ENCODE measurements at regions not wholly inside any gene's neighbourhood (a gene's known extent, or its start where the extent isn't known, plus 50 kb on each side); places are given as distances from the start of the nearest gene placed in this dataset.

DNA sequence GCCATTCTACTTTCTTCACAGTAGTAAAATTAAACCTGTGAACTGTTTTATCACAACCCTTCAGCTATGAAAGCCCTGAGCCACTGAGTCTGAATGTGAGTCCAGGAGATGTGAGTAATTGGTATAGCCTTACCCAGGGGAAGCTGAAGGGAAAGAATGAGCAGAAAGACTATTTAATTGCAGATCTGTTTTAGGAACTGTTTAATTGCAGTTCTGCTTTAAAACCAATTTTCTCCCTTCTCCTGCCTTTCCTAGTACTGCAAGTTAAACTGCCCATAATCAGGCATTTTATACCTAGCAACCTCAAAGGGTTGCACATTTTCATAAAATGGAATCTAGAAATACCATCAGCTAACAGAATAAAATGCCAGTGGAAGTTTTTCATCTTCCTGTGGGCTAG lies 476.7 kb downstream of the OCA2 start:
- Histone ChIP-seq H2AFZ (ENCODE audit: low read depth, low read length) (no peak overlapping the region), H3K27ac (ENCODE audit: low read length, poor library complexity, severe bottlenecking) (no peak overlapping the region), H3K4me2 (ENCODE audit: low read length, poor library complexity, severe bottlenecking) (no peak overlapping the region), H2BK120ac (ENCODE audit: low read depth, low read length) (no peak overlapping the region), H2AK5ac (ENCODE audit: low read length, severe bottlenecking) (no peak overlapping the region), H2BK15ac (ENCODE audit: low read depth, poor library complexity, severe bottlenecking) (no peak overlapping the region), H3K18ac (ENCODE audit: low read depth in 1 of 2, low read length in 2 of 2) (no peak overlapping the region), H2BK5ac (ENCODE audit: low read depth, low read length, poor library complexity, severe bottlenecking) (no peak overlapping the region), H4K91ac (ENCODE audit: low read length) (no peak overlapping the region), H3K4ac (ENCODE audit: low read depth in 1 of 2, low read length in 2 of 2) (no peak overlapping the region), H3K27me3 (ENCODE audit: control insufficient read depth in 1 of 2, insufficient read depth in 1 of 2, low read length in 2 of 2) (no peaks in the 10 kb centered on the region), H3K9me3 (ENCODE audit: control insufficient read depth, low read length) (peaks cover 39% of the 10 kb centered on the region), H3K23ac (ENCODE audit: low read length in 2 of 2) (no peak overlapping the region), H3K4me3 (ENCODE audit: insufficient read depth in 1 of 2, low read depth in 1 of 2, low read length in 2 of 2) (no peak overlapping the region), H3K36me3 (ENCODE audit: control insufficient read depth in 1 of 2, insufficient read depth in 2 of 2, low read depth in 1 of 2, low read length in 2 of 2) (no peaks in the 10 kb centered on the region), H3K14ac (ENCODE audit: low read length in 2 of 2) (no peak overlapping the region), H2BK12ac (ENCODE audit: low read length in 2 of 2) (no peak overlapping the region), H3K79me1 (replicated peaks; ENCODE audit: low read length, poor library complexity, severe bottlenecking) (no peaks in the 10 kb centered on the region), H4K8ac (ENCODE audit: low read length) (no peak overlapping the region), H3K9ac (ENCODE audit: low read length) (no peak overlapping the region), H3K4me1 (ENCODE audit: control insufficient read depth, insufficient read depth, low read depth, low read length) (no peaks in the 10 kb centered on the region)
- no peak for DNase-seq

GRCh38 chr15:27619204-27619603 lies 479.9 kb downstream of the OCA2 start:
- no peak for DNase-seq
- H3K4me1 ChIP-seq (ENCODE audit: control insufficient read depth, insufficient read depth, low read depth, low read length), result no peaks in the 10 kb centered on the region
- H3K18ac ChIP-seq (ENCODE audit: low read depth in 1 of 2, low read length in 2 of 2), result no peak overlapping the region
- H3K4me2 ChIP-seq (ENCODE audit: low read length, poor library complexity, severe bottlenecking), result no peak overlapping the region
- no peak overlapping the region for H3K4me3 ChIP-seq (ENCODE audit: insufficient read depth in 1 of 2, low read depth in 1 of 2, low read length in 2 of 2)
- no peak overlapping the region for H4K8ac ChIP-seq (ENCODE audit: low read length)
- no peak overlapping the region for H2BK12ac ChIP-seq (ENCODE audit: low read length in 2 of 2)
- no peak overlapping the region for H3K9ac ChIP-seq (ENCODE audit: low read length)
- H3K27me3 ChIP-seq (ENCODE audit: control insufficient read depth in 1 of 2, insufficient read depth in 1 of 2, low read length in 2 of 2), result no peaks in the 10 kb centered on the region
- H2AK5ac ChIP-seq (ENCODE audit: low read length, severe bottlenecking), result no peak overlapping the region
- H2BK15ac ChIP-seq (ENCODE audit: low read depth, poor library complexity, severe bottlenecking), result no peak overlapping the region
- H3K79me1 ChIP-seq (replicated peaks; ENCODE audit: low read length, poor library complexity, severe bottlenecking), result no peaks in the 10 kb centered on the region
- no peak overlapping the region for H4K91ac ChIP-seq (ENCODE audit: low read length)
- WGBS, result 73% methylated on average over 8 of the region's 8 CpGs
- H3K14ac ChIP-seq (ENCODE audit: low read length in 2 of 2), result no peak overlapping the region
- no peak overlapping the region for H2BK120ac ChIP-seq (ENCODE audit: low read depth, low read length)
- H3K36me3 ChIP-seq (ENCODE audit: control insufficient read depth in 1 of 2, insufficient read depth in 2 of 2, low read depth in 1 of 2, low read length in 2 of 2), result no peaks in the 10 kb centered on the region
- no peak overlapping the region for H3K27ac ChIP-seq (ENCODE audit: low read length, poor library complexity, severe bottlenecking)
- H3K4ac ChIP-seq (ENCODE audit: low read depth in 1 of 2, low read length in 2 of 2), result no peak overlapping the region
- H3K23ac ChIP-seq (ENCODE audit: low read length in 2 of 2), result no peak overlapping the region
- H2BK5ac ChIP-seq (ENCODE audit: low read depth, low read length, poor library complexity, severe bottlenecking), result no peak overlapping the region
- no peak overlapping the region for H2AFZ ChIP-seq (ENCODE audit: low read depth, low read length)
- H3K9me3 ChIP-seq (ENCODE audit: control insufficient read depth, low read length), result peaks cover 20% of the 10 kb centered on the region

DNA sequence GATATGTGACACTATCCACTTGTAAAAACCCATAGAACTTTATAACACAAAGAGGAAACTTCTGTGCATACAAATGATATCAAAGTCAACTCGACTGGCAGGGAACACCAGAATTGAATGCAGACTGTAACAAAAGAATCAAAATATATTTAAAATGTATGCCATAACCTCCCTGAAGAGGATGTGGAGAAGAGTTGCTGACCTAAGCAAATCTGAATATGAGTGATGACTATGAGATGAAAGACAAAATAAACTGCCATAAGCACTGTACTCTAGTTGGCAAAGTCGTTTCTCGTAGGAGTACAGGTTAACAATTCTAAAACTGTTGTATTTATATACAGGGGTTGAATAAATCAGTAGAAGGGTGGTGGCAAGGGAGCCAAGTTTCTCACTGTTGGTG lies 482.1 kb downstream of the OCA2 start:
- Histone ChIP-seq H3K14ac (ENCODE audit: low read length in 2 of 2) (no peak overlapping the region), H2BK120ac (ENCODE audit: low read depth, low read length) (no peak overlapping the region), H2BK15ac (ENCODE audit: low read depth, poor library complexity, severe bottlenecking) (no peak overlapping the region), H3K4me1 (ENCODE audit: control insufficient read depth, insufficient read depth, low read depth, low read length) (no peaks in the 10 kb centered on the region), H2BK5ac (ENCODE audit: low read depth, low read length, poor library complexity, severe bottlenecking) (no peak overlapping the region), H3K9me3 (ENCODE audit: control insufficient read depth, low read length) (peaks cover 11% of the 10 kb centered on the region), H2BK12ac (ENCODE audit: low read length in 2 of 2) (no peak overlapping the region), H3K27ac (ENCODE audit: low read length, poor library complexity, severe bottlenecking) (no peak overlapping the region), H3K18ac (ENCODE audit: low read depth in 1 of 2, low read length in 2 of 2) (no peak overlapping the region), H2AFZ (ENCODE audit: low read depth, low read length) (no peak overlapping the region), H4K91ac (ENCODE audit: low read length) (no peak overlapping the region), H3K27me3 (ENCODE audit: control insufficient read depth in 1 of 2, insufficient read depth in 1 of 2, low read length in 2 of 2) (no peaks in the 10 kb centered on the region), H3K4ac (ENCODE audit: low read depth in 1 of 2, low read length in 2 of 2) (no peak overlapping the region), H3K4me3 (ENCODE audit: insufficient read depth in 1 of 2, low read depth in 1 of 2, low read length in 2 of 2) (no peak overlapping the region), H3K9ac (ENCODE audit: low read length) (no peak overlapping the region), H3K36me3 (ENCODE audit: control insufficient read depth in 1 of 2, insufficient read depth in 2 of 2, low read depth in 1 of 2, low read length in 2 of 2) (no peaks in the 10 kb centered on the region), H3K4me2 (ENCODE audit: low read length, poor library complexity, severe bottlenecking) (no peak overlapping the region), H3K79me1 (replicated peaks; ENCODE audit: low read length, poor library complexity, severe bottlenecking) (no peaks in the 10 kb centered on the region), H4K8ac (ENCODE audit: low read length) (no peak overlapping the region), H3K23ac (ENCODE audit: low read length in 2 of 2) (no peak overlapping the region), H2AK5ac (ENCODE audit: low read length, severe bottlenecking) (no peak overlapping the region)
- no peak for DNase-seq
- WGBS, result 70% methylated on average over 2 of the region's 3 CpGs

GRCh38 chr15:27608248-27608647 lies 490.9 kb downstream of the OCA2 start:
- no peak overlapping the region for H3K23ac ChIP-seq (ENCODE audit: low read length in 2 of 2)
- H3K27me3 ChIP-seq (ENCODE audit: control insufficient read depth in 1 of 2, insufficient read depth in 1 of 2, low read length in 2 of 2), result no peaks in the 10 kb centered on the region
- no peak overlapping the region for H3K9ac ChIP-seq (ENCODE audit: low read length)
- H3K79me1 ChIP-seq (replicated peaks; ENCODE audit: low read length, poor library complexity, severe bottlenecking), result no peaks in the 10 kb centered on the region
- no peak overlapping the region for H2BK12ac ChIP-seq (ENCODE audit: low read length in 2 of 2)
- no peak overlapping the region for H3K4ac ChIP-seq (ENCODE audit: low read depth in 1 of 2, low read length in 2 of 2)
- H3K4me3 ChIP-seq (ENCODE audit: insufficient read depth in 1 of 2, low read depth in 1 of 2, low read length in 2 of 2), result no peak overlapping the region
- no peak overlapping the region for H2AFZ ChIP-seq (ENCODE audit: low read depth, low read length)
- H2BK5ac ChIP-seq (ENCODE audit: low read depth, low read length, poor library complexity, severe bottlenecking), result no peak overlapping the region
- no peak overlapping the region for H3K18ac ChIP-seq (ENCODE audit: low read depth in 1 of 2, low read length in 2 of 2)
- no peaks in the 10 kb centered on the region for H3K36me3 ChIP-seq (ENCODE audit: control insufficient read depth in 1 of 2, insufficient read depth in 2 of 2, low read depth in 1 of 2, low read length in 2 of 2)
- H3K14ac ChIP-seq (ENCODE audit: low read length in 2 of 2), result no peak overlapping the region
- H4K91ac ChIP-seq (ENCODE audit: low read length), result no peak overlapping the region
- peaks cover 11% of the 10 kb centered on the region for H3K9me3 ChIP-seq (ENCODE audit: control insufficient read depth, low read length)
- no peak overlapping the region for H3K27ac ChIP-seq (ENCODE audit: low read length, poor library complexity, severe bottlenecking)
- no peaks in the 10 kb centered on the region for H3K4me1 ChIP-seq (ENCODE audit: control insufficient read depth, insufficient read depth, low read depth, low read length)
- H2AK5ac ChIP-seq (ENCODE audit: low read length, severe bottlenecking), result no peak overlapping the region
- no peak overlapping the region for H2BK120ac ChIP-seq (ENCODE audit: low read depth, low read length)
- no peak overlapping the region for H2BK15ac ChIP-seq (ENCODE audit: low read depth, poor library complexity, severe bottlenecking)
- H4K8ac ChIP-seq (ENCODE audit: low read length), result no peak overlapping the region
- no peak for DNase-seq
- 37% methylated on average over 3 of the region's 3 CpGs for WGBS
- H3K4me2 ChIP-seq (ENCODE audit: low read length, poor library complexity, severe bottlenecking), result no peak overlapping the region
